ENCODE measurements at regions not wholly inside any gene's neighbourhood (a gene's known extent, or its start where the extent isn't known, plus 50 kb on each side); places are given as distances from the start of the nearest gene placed in this dataset.

DNA sequence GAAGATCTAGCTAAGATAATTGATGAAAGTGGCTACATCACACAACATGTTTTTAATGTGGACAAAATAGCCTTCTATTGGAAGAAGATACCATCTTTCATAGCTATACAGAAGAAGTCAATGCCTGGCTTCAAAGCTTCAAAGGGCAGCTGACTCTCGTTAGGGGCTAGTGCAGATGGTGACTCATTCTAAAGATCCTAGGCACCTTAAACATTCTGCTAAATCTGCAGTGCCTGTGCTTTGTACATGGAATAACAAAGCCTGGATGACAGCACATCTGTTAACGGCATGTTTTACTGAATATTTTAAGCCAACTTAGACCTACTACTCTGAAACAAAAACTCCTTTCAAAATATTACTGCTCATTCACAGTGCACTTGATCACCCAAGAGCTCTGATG, 65.6 kb upstream of the USP24 start:
- Mint-ChIP-seq H3K4me1 (peaks cover 16 to 24% of the 10 kb centered on the region in 2 donors), H3K27ac (no peak overlapping the region), H3K27me3 (ENCODE audit: low read depth in 2 of 2) (peaks cover 3 to 7% of the 10 kb centered on the region in 2 donors), H3K4me3 (no peak overlapping the region), H3K9me3 (no peaks in the 10 kb centered on the region), H3K36me3 (no peaks in the 10 kb centered on the region)
- no peak overlapping the region for H3K27ac ChIP-seq (ENCODE audit: low read length)
- DNase-seq (no peak), ATAC-seq (no peak)
- peaks cover 5% of the 10 kb centered on the region for H3K4me1 ChIP-seq (ENCODE audit: control insufficient read depth, insufficient read depth, low read length)
- TF ChIP-seq, protein P1, sequence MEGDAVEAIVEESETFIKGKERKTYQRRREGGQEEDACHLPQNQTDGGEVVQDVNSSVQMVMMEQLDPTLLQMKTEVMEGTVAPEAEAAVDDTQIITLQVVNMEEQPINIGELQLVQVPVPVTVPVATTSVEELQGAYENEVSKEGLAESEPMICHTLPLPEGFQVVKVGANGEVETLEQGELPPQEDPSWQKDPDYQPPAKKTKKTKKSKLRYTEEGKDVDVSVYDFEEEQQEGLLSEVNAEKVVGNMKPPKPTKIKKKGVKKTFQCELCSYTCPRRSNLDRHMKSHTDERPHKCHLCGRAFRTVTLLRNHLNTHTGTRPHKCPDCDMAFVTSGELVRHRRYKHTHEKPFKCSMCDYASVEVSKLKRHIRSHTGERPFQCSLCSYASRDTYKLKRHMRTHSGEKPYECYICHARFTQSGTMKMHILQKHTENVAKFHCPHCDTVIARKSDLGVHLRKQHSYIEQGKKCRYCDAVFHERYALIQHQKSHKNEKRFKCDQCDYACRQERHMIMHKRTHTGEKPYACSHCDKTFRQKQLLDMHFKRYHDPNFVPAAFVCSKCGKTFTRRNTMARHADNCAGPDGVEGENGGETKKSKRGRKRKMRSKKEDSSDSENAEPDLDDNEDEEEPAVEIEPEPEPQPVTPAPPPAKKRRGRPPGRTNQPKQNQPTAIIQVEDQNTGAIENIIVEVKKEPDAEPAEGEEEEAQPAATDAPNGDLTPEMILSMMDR (IDR thresholded peaks at IDR 0.05) = no peak
- H3K9me3 ChIP-seq (ENCODE audit: control insufficient read depth, insufficient read depth, low read length) = no peaks in the 10 kb centered on the region
- H3K4me3 ChIP-seq (ENCODE audit: low read length) = no peak overlapping the region
- no peaks in the 10 kb centered on the region for H3K36me3 ChIP-seq (ENCODE audit: control insufficient read depth, insufficient read depth, low read length)
- 82% methylated on average over 2 of the region's 2 CpGs for WGBS (ENCODE audit: insufficient coverage)
- no peaks in the 10 kb centered on the region for H3K27me3 ChIP-seq (ENCODE audit: control insufficient read depth, insufficient read depth, low read length)
- intact Hi-C loops (cut with micrococcal nuclease) = no loop called here

DNA sequence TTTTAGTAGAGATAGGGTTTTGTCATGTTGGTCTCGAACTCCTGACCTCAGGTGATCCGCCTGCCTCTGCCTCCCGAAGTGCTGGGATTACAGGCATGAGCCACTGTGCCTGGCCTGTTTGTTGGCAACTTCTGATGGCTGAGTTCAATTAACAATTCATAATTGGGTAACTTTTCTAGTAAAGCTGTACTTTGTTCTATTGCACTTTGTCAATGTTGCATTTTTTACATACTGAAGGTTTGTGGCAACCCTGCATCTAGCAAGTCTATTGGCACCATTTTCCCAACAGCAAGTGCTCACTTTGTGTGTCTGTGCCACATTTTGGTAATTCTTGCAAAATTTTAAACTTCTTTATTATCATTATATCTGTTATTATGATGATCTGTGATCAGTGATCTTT, 64.5 kb upstream of the USP24 start:
- Histone ChIP-seq H3K27ac (ENCODE audit: low read length) (no peak overlapping the region), H3K4me1 (ENCODE audit: control insufficient read depth, insufficient read depth, low read length) (peaks cover 5% of the 10 kb centered on the region), H3K4me3 (ENCODE audit: low read length) (no peak overlapping the region), H3K9me3 (ENCODE audit: control insufficient read depth, insufficient read depth, low read length) (no peaks in the 10 kb centered on the region), H3K27me3 (ENCODE audit: control insufficient read depth, insufficient read depth, low read length) (no peaks in the 10 kb centered on the region), H3K36me3 (ENCODE audit: control insufficient read depth, insufficient read depth, low read length) (no peaks in the 10 kb centered on the region)
- peaks cover 27 to 35% of the 10 kb centered on the region in 2 donors for H3K4me1 Mint-ChIP-seq
- TF ChIP-seq, protein P1 (IDR thresholded peaks at IDR 0.05) = no peak
- H3K27me3 Mint-ChIP-seq (ENCODE audit: low read depth in 2 of 2) = peaks cover 0 to 3% of the 10 kb centered on the region in 2 donors
- no peak overlapping the region for H3K4me3 Mint-ChIP-seq
- intact Hi-C loops (cut with micrococcal nuclease) = loop anchor here (5.0 kb wide), 1 partner anchor 62 kb away; the partner anchor contains the start of gene USP24
- ATAC-seq (no peak), DNase-seq (no peak)
- H3K9me3 Mint-ChIP-seq = no peaks in the 10 kb centered on the region
- 90% methylated on average over 3 of the region's 3 CpGs for WGBS (ENCODE audit: insufficient coverage)
- H3K36me3 Mint-ChIP-seq = no peaks in the 10 kb centered on the region
- H3K27ac Mint-ChIP-seq = no peak overlapping the region

- Mint-ChIP-seq H3K27me3 (ENCODE audit: low read depth in 2 of 2) (peaks cover 0 to 3% of the 10 kb centered on the region in 2 donors), H3K4me3 (no peak overlapping the region), H3K4me1 (peaks cover 36 to 45% of the 10 kb centered on the region in 2 donors), H3K9me3 (no peaks in the 10 kb centered on the region), H3K27ac (no peak overlapping the region), H3K36me3 (no peaks in the 10 kb centered on the region)
- H3K9me3 ChIP-seq (ENCODE audit: control insufficient read depth, insufficient read depth, low read length) = no peaks in the 10 kb centered on the region
- no peak overlapping the region for H3K4me3 ChIP-seq (ENCODE audit: low read length)
- H3K4me1 ChIP-seq (ENCODE audit: control insufficient read depth, insufficient read depth, low read length) = peaks cover 5% of the 10 kb centered on the region
- no peaks in the 10 kb centered on the region for H3K36me3 ChIP-seq (ENCODE audit: control insufficient read depth, insufficient read depth, low read length)
- WGBS (ENCODE audit: insufficient coverage) = no CpG with 5 or more reads among the region's 2 CpGs
- no peak overlapping the region for H3K27ac ChIP-seq (ENCODE audit: low read length)
- H3K27me3 ChIP-seq (ENCODE audit: control insufficient read depth, insufficient read depth, low read length) = no peaks in the 10 kb centered on the region
- TF ChIP-seq, protein P1 (IDR thresholded peaks at IDR 0.05) = no peak
- DNase-seq = no peak
- ATAC-seq = no peak
- intact Hi-C loops (cut with micrococcal nuclease) = loop anchor here (5.0 kb wide), 1 partner anchor 61 kb away; the partner anchor contains the start of gene USP24
Measured at GRCh38 chr1:55278378-55278777, 63.2 kb upstream of the USP24 start.
